ENCODE measurements at regions not wholly inside any gene's neighbourhood (a gene's known extent, or its start where the extent isn't known, plus 50 kb on each side); places are given as distances from the start of the nearest gene placed in this dataset.

DNA sequence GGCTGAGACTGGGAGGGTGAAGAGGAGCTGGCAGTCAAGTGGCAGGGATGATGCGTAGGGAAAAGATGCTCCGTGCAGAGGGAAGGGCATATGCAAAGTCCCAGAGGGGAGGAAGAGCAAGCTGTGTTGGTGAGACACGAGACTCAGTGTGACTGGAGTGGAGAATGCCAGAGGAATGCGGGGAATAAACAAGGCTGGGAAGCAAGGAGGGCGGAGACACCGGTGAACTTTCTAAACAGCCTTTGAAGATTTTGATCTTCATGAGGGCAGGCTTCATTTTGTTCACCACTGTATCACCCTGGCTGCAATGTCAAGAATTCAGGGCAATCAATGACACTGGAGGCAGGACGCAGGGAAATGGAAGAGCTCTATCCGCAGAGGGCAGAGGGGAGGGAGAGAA is 535.8 kb downstream of the FUT8 start:
- no TSS peak for BruUV-seq (replicated peaks)
- no peak for ATAC-seq (ENCODE audit: low read depth)

More for the DNA sequence above, 535.8 kb downstream of the FUT8 start:
- Histone ChIP-seq H2AK5ac (ENCODE audit: low read depth, low read length) (no peak overlapping the region), H2BK20ac (ENCODE audit: low read depth, low read length) (no peak overlapping the region), H2BK5ac (ENCODE audit: low read depth, low read length, poor library complexity, severe bottlenecking) (no peak overlapping the region), H4K8ac (ENCODE audit: low read depth in 2 of 2, low read length in 2 of 2) (no peak overlapping the region), H3K4me2 (ENCODE audit: low read depth, low read length) (no peak overlapping the region), H4K5ac (ENCODE audit: low read depth, low read length) (no peak overlapping the region), H3K4me3 (ENCODE audit: insufficient read depth, low read depth, low read length) (no peak overlapping the region), H3K23ac (ENCODE audit: low read depth, low read length) (no peak overlapping the region), H2BK15ac (ENCODE audit: low read depth, low read length) (no peak overlapping the region), H3K4ac (ENCODE audit: low read depth, low read length) (no peak overlapping the region), H3K9ac (ENCODE audit: low read depth, low read length) (no peak overlapping the region), H4K91ac (ENCODE audit: insufficient read depth, low read depth, low read length) (no peak overlapping the region), H3K27me3 (ENCODE audit: control insufficient read depth, insufficient read depth, low read length) (no peaks in the 10 kb centered on the region), H4K20me1 (ENCODE audit: insufficient read depth, low read length) (no peaks in the 10 kb centered on the region), H3K9me3 (ENCODE audit: control insufficient read depth, insufficient read depth, low read length) (no peaks in the 10 kb centered on the region), H3K4me1 (ENCODE audit: control insufficient read depth, insufficient read depth, low read length) (no peaks in the 10 kb centered on the region), H3K18ac (ENCODE audit: low read depth, low read length) (no peak overlapping the region), H3K9me1 (ENCODE audit: insufficient read depth, low read length) (no peaks in the 10 kb centered on the region), H3K14ac (replicated peaks; ENCODE audit: low read depth, low read length) (no peak overlapping the region), H3K56ac (ENCODE audit: extremely low read depth, insufficient read depth, low read length) (no peak overlapping the region), H3K36me3 (ENCODE audit: control insufficient read depth, insufficient read depth, low read length) (no peaks in the 10 kb centered on the region), H3K79me1 (ENCODE audit: low read depth in 1 of 2, low read length in 2 of 2) (no peaks in the 10 kb centered on the region), H2AFZ (replicated peaks; ENCODE audit: low read length, poor library complexity) (no peak overlapping the region), H2AK9ac (replicated peaks; ENCODE audit: low read depth, low read length, poor library complexity) (no peak overlapping the region), H3K27ac (ENCODE audit: insufficient read depth, low read length) (no peak overlapping the region), H2BK120ac (ENCODE audit: low read depth, low read length) (no peak overlapping the region)
- ChIA-PET POLR2A (ENCODE audit: unreplicated experiment) (no interaction called here), CTCF (interaction anchor here (1.1 kb wide), 1 partner anchor 11 kb away, joined by 4 read pairs; no protein-coding TSS in a partner anchor)
- 25% methylated on average over 3 of the region's 8 CpGs; no CpG with 5 or more reads in 1 of the 2 experiments for WGBS, 2 experiments (ENCODE audit: extremely low coverage in 2 of 2, insufficient read length in 1 of 2)
- TF ChIP-seq SMC3 (IDR thresholded peaks at IDR 0.05; ENCODE audit: low read depth, low read length), result no peak
- TF ChIP-seq MAZ (IDR thresholded peaks at IDR 0.05; ENCODE audit: borderline replicate concordance, low read depth, low read length), result no peak
- no peak for TF ChIP-seq RFX5 (IDR thresholded peaks at IDR 0.05; ENCODE audit: low read depth, low read length)
- TF ChIP-seq CEBPB (IDR thresholded peaks at IDR 0.05; ENCODE audit: low read depth, low read length), result no peak
- TF ChIP-seq, protein P1, sequence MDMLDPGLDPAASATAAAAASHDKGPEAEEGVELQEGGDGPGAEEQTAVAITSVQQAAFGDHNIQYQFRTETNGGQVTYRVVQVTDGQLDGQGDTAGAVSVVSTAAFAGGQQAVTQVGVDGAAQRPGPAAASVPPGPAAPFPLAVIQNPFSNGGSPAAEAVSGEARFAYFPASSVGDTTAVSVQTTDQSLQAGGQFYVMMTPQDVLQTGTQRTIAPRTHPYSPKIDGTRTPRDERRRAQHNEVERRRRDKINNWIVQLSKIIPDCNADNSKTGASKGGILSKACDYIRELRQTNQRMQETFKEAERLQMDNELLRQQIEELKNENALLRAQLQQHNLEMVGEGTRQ (IDR thresholded peaks at IDR 0.05; ENCODE audit: low read depth, low read length), result no peak
- TF ChIP-seq BHLHE40 (IDR thresholded peaks at IDR 0.05; ENCODE audit: low read depth, low read length), result peak; percentile 22; the same call in 1 of the 2 replicates
- in situ Hi-C loops (cut with MboI; ENCODE audit: low sequenced_read_pairs), result no loop called here
- no peak for DNase-seq
- intact Hi-C loops (cut with micrococcal nuclease), result no loop called here
- dilution Hi-C loops (cut with HindIII; ENCODE audit: low sequenced_read_pairs, unreplicated experiment), result no loop called here
